K562 (cell line): ENCODE measurements at regions not wholly inside any gene's neighbourhood (a gene's known extent, or its start where the extent isn't known, plus 50 kb on each side); places are given as distances from the start of the nearest gene placed in this dataset.

ENCODE experiments used
- ATAC-seq: fragments of 200-7000 bp; cut with Tn5 transposase; 3 replicates; pipeline ENCODE4 v1.9.1; 2020; ENCODE audit warnings: moderate library complexity
- BruUV-seq: library from RNA; stranded (reverse); fragments of 400-500 nt; replicated peaks from 2 replicates; lab custom pipeline; 2021; lab: Mats Ljungman, UMichigan
- CTCF ChIA-PET: fragments of 300-600 bp; formaldehyde crosslinking; extraction: SDS; loops from one replicate; lab custom pipeline; 2021; ENCODE audit warnings: low intra/inter-chr PET ratio; lab: Yijun Ruan, JAX
- POLR2A ChIA-PET: fragments of 300-600, 350-650 bp; sonication (Branson Sonifier 250); formaldehyde crosslinking; extraction: SDS; loops from one replicate; lab custom pipeline; 2021; ENCODE audit warnings: antibody characterized with exemption, inconsistent platforms; lab: Yijun Ruan, JAX
- DNase-seq, 4 experiments: peaks; one replicate each; pipeline versions ENCODE4 v3.0.0 to v3.0.0-alpha.2; 2011 to 2018; ENCODE audit warnings: low spot score in 3 of 4, mixed read lengths in 3 of 4; ENCODE audit errors: extremely low read depth in 1 of 4
- FAIRE-seq: peaks from 2 replicates; lab custom pipeline; 2011; peaks lifted over from hg19 to GRCh38; lab: Jason Lieb, UNC
- H2AFZ ChIP-seq: 2 replicates; pipeline ENCODE4 v1.6.0; 2011; ENCODE audit warnings: low read depth, low read length, control low read depth, inconsistent platforms
- H3K27ac ChIP-seq: fragments of 200-600 bp; 3 replicates; pipeline ENCODE4 v1.8.0; 2011; ENCODE audit warnings: low read depth, mild to moderate bottlenecking, control low read depth, inconsistent platforms, low read length, moderate library complexity, mixed read lengths; ENCODE audit errors: extremely low read depth
- H3K27me3 ChIP-seq, 2 experiments: fragments of 300-600 bp in 1 of 2; 2 replicates in 1 of 2; 3 replicates in 1 of 2; pipeline versions ENCODE4 v1.6.0 to v1.8.0; 2011; ENCODE audit warnings: inconsistent platforms in 2 of 2, low read length in 2 of 2, mild to moderate bottlenecking in 1 of 2, mixed read lengths in 1 of 2, moderate library complexity in 1 of 2; ENCODE audit not compliant: control insufficient read depth in 2 of 2, insufficient read depth in 2 of 2
- H3K36me3 ChIP-seq: fragments of 300-600 bp; 3 replicates; pipeline ENCODE4 v1.8.0; 2011; ENCODE audit warnings: mild to moderate bottlenecking, low read length, inconsistent platforms; ENCODE audit not compliant: control insufficient read depth, insufficient read depth
- H3K4me1 ChIP-seq, 2 experiments: fragments of 200-600 bp in 1 of 2; replicated peaks in 1 of 2; 2 replicates in 1 of 2; 3 replicates in 1 of 2; pipeline versions ENCODE4 v1.5.1 to v1.8.0; 2011; ENCODE audit warnings: inconsistent platforms in 2 of 2, low read length in 2 of 2, mild to moderate bottlenecking in 1 of 2, mixed read lengths in 1 of 2, moderate library complexity in 1 of 2; ENCODE audit not compliant: control insufficient read depth in 2 of 2, insufficient read depth in 2 of 2
- H3K4me2 ChIP-seq: 2 replicates; pipeline ENCODE4 v1.6.1; 2011; ENCODE audit warnings: low read length, control low read depth, inconsistent platforms, mixed read lengths; ENCODE audit not compliant: insufficient read depth
- H3K4me3 ChIP-seq: fragments of 200-600 bp; sonication (generic), shearing (Covaris generic); 2 replicates; pipeline ENCODE4 v1.5.1; 2016; ENCODE audit warnings: control low read depth, inconsistent platforms
- H3K79me2 ChIP-seq: fragments of 200-600 bp; 3 replicates; pipeline ENCODE4 v1.8.0; 2011; ENCODE audit warnings: low read length, inconsistent platforms; ENCODE audit not compliant: control insufficient read depth, insufficient read depth
- H3K9ac ChIP-seq, 2 experiments: 2 replicates each; pipeline versions ENCODE4 v1.6.0 to v1.6.1; 2011; ENCODE audit warnings: low read depth in 2 of 2, low read length in 2 of 2, control low read depth in 1 of 2, inconsistent platforms in 1 of 2, mild to moderate bottlenecking in 1 of 2, mixed read lengths in 1 of 2; ENCODE audit not compliant: insufficient read depth in 1 of 2
- H3K9me1 ChIP-seq: one replicate; pipeline ENCODE4 v1.6.0; 2011; ENCODE audit warnings: inconsistent platforms, mild to moderate bottlenecking, low read length, moderate library complexity; ENCODE audit not compliant: control insufficient read depth, insufficient read depth
- H3K9me3 ChIP-seq: replicated peaks from 2 replicates; pipeline ENCODE4 v1.5.1; 2011; ENCODE audit warnings: low read depth, low read length, inconsistent platforms; ENCODE audit not compliant: control insufficient read depth, insufficient read depth
- H4K20me1 ChIP-seq: replicated peaks from 2 replicates; pipeline ENCODE4 v1.6.1; 2011; ENCODE audit warnings: low read length, inconsistent platforms, mixed read lengths; ENCODE audit not compliant: control insufficient read depth, insufficient read depth
- ATF7 ChIP-seq: fragments of 450-650 bp; IDR thresholded peaks from 2 replicates; pipeline ENCODE4 v1.7.1; 2014; ENCODE audit warnings: mild to moderate bottlenecking, moderate library complexity
- PHF20 ChIP-seq: fragments of 450-650 bp; IDR thresholded peaks from 2 replicates; pipeline ENCODE4 v1.6.1; 2018; ENCODE audit not compliant: partially characterized antibody
- RUNX1 ChIP-seq: sonication (generic); IDR thresholded peaks from 2 replicates; pipeline ENCODE4 v1.6.1; 2016; ENCODE audit warnings: antibody characterized with exemption, low read depth
- TBP ChIP-seq: optimal IDR thresholded peaks from 2 replicates; pipeline ENCODE3; 2011; ENCODE audit warnings: low read depth, low read length, improper control_type of control experiment
- ZNF347 ChIP-seq: fragments of 450-650 bp; formaldehyde crosslinking; IDR thresholded peaks from 2 replicates; pipeline ENCODE4 v1.4.0; 2020; ENCODE audit warnings: low read depth, mild to moderate bottlenecking, moderate library complexity
- ZNF408 ChIP-seq: fragments of 250-450 bp; sonication (Bioruptor Pico); IDR thresholded peaks from 2 replicates; pipeline ENCODE4 v1.4.0; 2020; ENCODE audit warnings: low read depth, mild to moderate bottlenecking, moderate library complexity
- WGBS: fragments of 100-300 bp; shearing (Covaris generic); methylation state at CpG from one replicate; pipeline ENCODE4 v1.1.6; 2016; ENCODE audit warnings: low coverage, mixed read lengths; ENCODE audit not compliant: insufficient coverage; ENCODE audit errors: missing lambda C conversion rate; 5-methylcytosine and 5-hydroxymethylcytosine counted together
- in situ Hi-C: fragments of 300-500 bp; cut with MboI; formaldehyde crosslinking; loops from 4 replicates; pipeline ENCODE4 v1.15.0; 2018; ENCODE audit warnings: inconsistent platforms, mixed read lengths
- intact Hi-C: fragments of 100-400 bp; cut with micrococcal nuclease; formaldehyde crosslinking; loops from 2 replicates; pipeline ENCODE4 v1.14.2; 2022
- TF ChIP-seq, protein P1 (sequence below): fragments of 450-650 bp; IDR thresholded peaks from 2 replicates; pipeline ENCODE4 v1.6.1; 2016; ENCODE audit warnings: low read depth, mild to moderate bottlenecking, moderate library complexity

DNA sequence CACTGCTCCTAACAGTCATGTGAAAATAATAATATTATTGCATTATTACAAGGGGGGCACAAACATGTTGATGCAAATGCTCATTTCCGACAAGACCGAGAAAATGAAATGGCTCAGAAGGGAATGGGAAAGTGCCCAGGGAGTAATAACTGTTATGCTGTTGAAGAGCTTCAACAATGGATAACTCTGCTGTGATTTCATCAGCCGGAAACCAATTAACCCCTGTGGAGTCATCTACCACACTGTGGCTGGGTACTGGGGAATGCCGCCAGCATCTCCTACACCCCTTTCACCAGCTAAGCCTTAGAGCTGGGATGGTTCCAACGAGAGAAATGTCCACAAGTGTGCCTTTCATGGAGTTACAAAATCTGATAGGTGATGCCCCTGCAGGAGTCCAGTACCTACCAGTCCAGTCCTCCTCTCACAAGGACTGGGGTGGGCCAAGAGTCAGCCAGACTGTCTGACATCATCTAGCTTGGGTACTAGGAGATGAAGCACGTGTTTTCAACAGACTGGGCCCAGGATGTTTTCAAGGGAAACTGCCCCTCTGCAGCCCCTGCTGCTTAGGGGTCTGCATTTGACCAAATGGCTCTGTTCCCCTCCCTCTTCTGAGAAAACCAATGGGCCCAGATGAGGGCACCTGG, 509.3 kb upstream of the CCDC196 start:
- Histone ChIP-seq H3K9ac (no peak overlapping the region), H3K9me3 (no peaks in the 10 kb centered on the region), H3K27ac (no peak overlapping the region), H2AFZ (no peak overlapping the region), H3K9me1 (no peaks in the 10 kb centered on the region), H4K20me1 (no peaks in the 10 kb centered on the region), H3K27me3 (no peaks in the 10 kb centered on the region), H3K4me3 (no peak overlapping the region), H3K79me2 (no peaks in the 10 kb centered on the region), H3K4me2 (no peak overlapping the region), H3K36me3 (no peaks in the 10 kb centered on the region), H3K4me1 (no peaks in the 10 kb centered on the region)
- FAIRE-seq (no peak), DNase-seq (no peak), ATAC-seq (no peak)
- ChIA-PET CTCF (no interaction called here), POLR2A (interaction anchor here (0.6 to 0.7 kb wide), 2 partner anchors 27 to 1685 kb away, joined by 3 to 5 read pairs; no protein-coding TSS in a partner anchor)
- 0% methylated on average over 6 of the region's 6 CpGs for WGBS
- in situ Hi-C loops (no loop called here), intact Hi-C loops (no loop called here)
- TF ChIP-seq TBP (no peak), RUNX1 (no peak), ATF7 (no peak), ZNF408 (CRISPR knock-in tag) (no peak), PHF20 (no peak), ZNF347 (CRISPR knock-in tag) (no peak)
- TF ChIP-seq, protein P1, sequence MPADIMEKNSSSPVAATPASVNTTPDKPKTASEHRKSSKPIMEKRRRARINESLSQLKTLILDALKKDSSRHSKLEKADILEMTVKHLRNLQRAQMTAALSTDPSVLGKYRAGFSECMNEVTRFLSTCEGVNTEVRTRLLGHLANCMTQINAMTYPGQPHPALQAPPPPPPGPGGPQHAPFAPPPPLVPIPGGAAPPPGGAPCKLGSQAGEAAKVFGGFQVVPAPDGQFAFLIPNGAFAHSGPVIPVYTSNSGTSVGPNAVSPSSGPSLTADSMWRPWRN = no peak
- BruUV-seq = no TSS peak
